ENCODE measurements at regions not wholly inside any gene's neighbourhood (a gene's known extent, or its start where the extent isn't known, plus 50 kb on each side); places are given as distances from the start of the nearest gene placed in this dataset.

DNA sequence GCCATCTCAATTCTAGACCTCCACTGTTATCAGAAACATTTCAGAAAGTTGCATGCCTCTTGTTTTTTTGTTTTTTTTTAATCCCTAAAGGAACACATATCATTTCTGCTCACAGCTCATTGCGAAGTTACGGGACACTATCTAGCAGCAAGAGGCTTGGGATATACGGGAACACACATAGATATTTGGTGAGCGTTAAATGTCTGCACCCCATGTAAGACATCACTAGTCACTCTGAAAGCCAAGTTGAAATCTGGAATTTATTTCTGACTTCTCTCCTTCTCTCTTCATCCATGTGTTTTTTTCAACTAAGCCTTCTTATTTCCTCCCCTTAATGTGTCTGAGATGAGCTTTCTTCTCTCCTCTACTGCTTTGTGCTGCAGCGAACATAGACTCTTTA, 683.7 kb downstream of the PDHA2 start:
- Histone ChIP-seq H3K4me3 (ENCODE audit: low read length) (no peak overlapping the region), H3K27ac (ENCODE audit: low read length) (no peak overlapping the region), H3K36me3 (ENCODE audit: insufficient read depth, low read depth, low read length) (no peaks in the 10 kb centered on the region), H3K4me1 (ENCODE audit: insufficient read depth, low read length) (no peaks in the 10 kb centered on the region), H3K9ac (ENCODE audit: low read depth, low read length) (no peak overlapping the region), H3K9me3 (ENCODE audit: insufficient read depth, low read depth, low read length) (no peaks in the 10 kb centered on the region), H3K27me3 (ENCODE audit: insufficient read depth, low read length) (no peaks in the 10 kb centered on the region)

DNA sequence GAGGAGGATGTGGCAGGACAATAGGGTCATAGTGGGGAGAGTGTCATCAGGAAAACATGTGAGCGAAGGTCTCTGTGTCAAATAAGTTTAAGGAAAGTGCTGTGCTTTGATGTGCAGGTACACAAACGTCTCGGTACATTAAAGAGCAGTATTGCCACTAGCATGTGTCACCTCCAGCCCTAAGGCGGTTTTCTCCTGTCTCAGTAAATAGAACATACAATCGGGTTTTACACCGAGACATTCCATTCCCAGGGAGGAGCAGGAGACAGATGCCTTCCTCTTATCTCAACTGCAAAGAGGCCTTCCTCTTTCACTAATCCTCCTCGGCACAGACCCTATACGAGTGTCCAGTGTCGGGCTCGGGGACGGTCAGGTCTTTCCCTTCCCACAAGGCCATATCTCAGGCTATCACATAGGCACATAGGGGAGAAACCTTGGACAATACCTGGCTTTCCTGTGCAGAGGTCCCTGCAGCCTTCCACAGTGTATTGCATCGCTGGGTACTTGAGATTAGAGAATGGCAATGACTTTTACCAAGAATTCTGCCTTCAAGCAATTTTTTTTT, 684.5 kb downstream of the PDHA2 start:
- Histone ChIP-seq H3K9me3 (ENCODE audit: insufficient read depth, low read depth, low read length) (no peaks in the 10 kb centered on the region), H3K36me3 (ENCODE audit: insufficient read depth, low read depth, low read length) (no peaks in the 10 kb centered on the region), H3K4me1 (ENCODE audit: insufficient read depth, low read length) (no peaks in the 10 kb centered on the region), H3K4me3 (ENCODE audit: low read length) (no peak overlapping the region), H3K27ac (ENCODE audit: low read length) (no peak overlapping the region), H3K27me3 (ENCODE audit: insufficient read depth, low read length) (no peaks in the 10 kb centered on the region), H3K9ac (ENCODE audit: low read depth, low read length) (no peak overlapping the region)

DNA sequence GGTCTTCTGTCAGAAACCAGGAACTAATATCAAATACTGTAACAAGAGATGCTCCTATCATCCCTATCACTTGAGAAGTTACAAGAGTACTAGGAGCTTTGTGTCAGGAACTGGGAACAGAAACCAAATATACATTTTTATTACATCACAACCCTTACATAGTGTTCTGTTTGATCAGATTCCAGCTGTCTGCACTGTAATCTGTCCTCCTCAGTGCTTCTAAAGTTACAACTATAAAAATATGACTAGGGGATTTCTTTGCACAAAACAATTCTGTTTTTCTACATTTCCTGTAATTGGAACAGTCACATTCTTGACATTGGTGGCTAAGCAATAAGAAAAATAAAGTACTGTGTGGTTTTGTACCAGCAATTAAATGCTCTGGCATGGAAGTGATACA, 686.0 kb downstream of the PDHA2 start:
- no peak overlapping the region for H3K27ac ChIP-seq (ENCODE audit: low read length)
- H3K9me3 ChIP-seq (ENCODE audit: insufficient read depth, low read depth, low read length): no peaks in the 10 kb centered on the region
- no peaks in the 10 kb centered on the region for H3K36me3 ChIP-seq (ENCODE audit: insufficient read depth, low read depth, low read length)
- no peaks in the 10 kb centered on the region for H3K4me1 ChIP-seq (ENCODE audit: insufficient read depth, low read length)
- no peaks in the 10 kb centered on the region for H3K27me3 ChIP-seq (ENCODE audit: insufficient read depth, low read length)
- H3K9ac ChIP-seq (ENCODE audit: low read depth, low read length): no peak overlapping the region
- no peak overlapping the region for H3K4me3 ChIP-seq (ENCODE audit: low read length)

DNA sequence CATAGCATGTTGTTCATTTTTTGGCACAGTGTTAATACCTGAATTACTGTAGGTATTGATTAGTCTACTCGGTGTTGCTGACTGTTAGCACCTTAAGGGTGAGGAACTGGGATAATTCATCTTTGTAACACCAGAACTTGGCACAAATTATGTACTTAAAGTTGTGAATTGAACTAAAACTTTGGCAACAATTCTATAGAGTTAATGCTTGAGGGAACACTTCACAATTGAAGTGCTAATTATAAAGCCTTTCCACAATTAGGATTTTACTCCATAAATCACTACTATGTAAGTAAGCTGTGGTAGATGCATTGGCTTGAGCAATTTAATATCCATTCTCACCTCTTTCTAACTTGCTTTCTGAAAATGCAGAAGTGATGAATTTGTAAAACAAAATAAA, 686.7 kb downstream of the PDHA2 start:
- no peaks in the 10 kb centered on the region for H3K9me3 ChIP-seq (ENCODE audit: insufficient read depth, low read depth, low read length)
- no peak overlapping the region for H3K4me3 ChIP-seq (ENCODE audit: low read length)
- no peak overlapping the region for H3K9ac ChIP-seq (ENCODE audit: low read depth, low read length)
- no peaks in the 10 kb centered on the region for H3K36me3 ChIP-seq (ENCODE audit: insufficient read depth, low read depth, low read length)
- no peaks in the 10 kb centered on the region for H3K4me1 ChIP-seq (ENCODE audit: insufficient read depth, low read length)
- H3K27ac ChIP-seq (ENCODE audit: low read length): no peak overlapping the region
- H3K27me3 ChIP-seq (ENCODE audit: insufficient read depth, low read length): no peaks in the 10 kb centered on the region

DNA sequence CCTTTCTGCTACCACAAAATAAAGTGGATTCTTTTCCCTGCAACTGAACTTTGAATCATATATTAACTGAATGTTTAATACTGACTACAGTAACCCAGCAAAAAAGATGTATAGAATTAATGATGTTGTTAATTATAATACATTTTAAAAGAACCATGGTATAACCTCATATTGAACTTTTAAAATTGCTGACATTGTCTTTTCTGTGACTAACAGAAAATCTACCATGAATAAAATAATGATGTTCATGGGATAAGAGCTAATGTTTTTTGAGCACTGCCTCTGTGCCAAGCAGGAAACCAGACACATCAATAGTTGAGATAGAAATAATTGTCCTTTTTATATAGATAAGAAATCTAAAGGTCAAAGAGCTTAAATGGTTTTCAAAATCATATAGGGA, 691.9 kb downstream of the PDHA2 start:
- H3K27me3 ChIP-seq (ENCODE audit: insufficient read depth, low read length): no peaks in the 10 kb centered on the region
- no peaks in the 10 kb centered on the region for H3K9me3 ChIP-seq (ENCODE audit: insufficient read depth, low read depth, low read length)
- H3K4me3 ChIP-seq (ENCODE audit: low read length): no peak overlapping the region
- H3K9ac ChIP-seq (ENCODE audit: low read depth, low read length): no peak overlapping the region
- no peaks in the 10 kb centered on the region for H3K4me1 ChIP-seq (ENCODE audit: insufficient read depth, low read length)
- no peak overlapping the region for H3K27ac ChIP-seq (ENCODE audit: low read length)
- no peaks in the 10 kb centered on the region for H3K36me3 ChIP-seq (ENCODE audit: insufficient read depth, low read depth, low read length)

DNA sequence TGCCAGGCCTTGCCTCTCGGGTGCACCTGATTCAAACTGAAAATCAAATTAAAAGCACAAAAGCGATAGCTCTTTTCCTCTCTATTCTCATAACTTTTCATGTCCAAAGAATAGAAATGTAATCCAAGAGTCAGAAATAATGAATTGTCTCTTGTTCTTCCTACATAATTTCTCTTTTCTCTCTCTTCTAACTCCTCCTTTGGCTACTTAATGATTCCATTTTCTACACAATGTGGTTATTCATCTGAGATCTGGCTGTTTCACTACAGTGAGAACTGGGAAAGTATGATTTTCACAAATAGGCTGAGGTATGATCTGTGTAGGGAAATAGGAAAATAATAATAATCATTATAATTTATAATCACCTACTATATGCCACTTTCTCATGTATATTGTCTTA, 703.5 kb downstream of the PDHA2 start:
- Histone ChIP-seq H3K4me3 (ENCODE audit: low read length) (no peak overlapping the region), H3K9me3 (ENCODE audit: insufficient read depth, low read depth, low read length) (no peaks in the 10 kb centered on the region), H3K27ac (ENCODE audit: low read length) (no peak overlapping the region), H3K36me3 (ENCODE audit: insufficient read depth, low read depth, low read length) (no peaks in the 10 kb centered on the region), H3K9ac (ENCODE audit: low read depth, low read length) (no peak overlapping the region), H3K27me3 (ENCODE audit: insufficient read depth, low read length) (no peaks in the 10 kb centered on the region), H3K4me1 (ENCODE audit: insufficient read depth, low read length) (no peaks in the 10 kb centered on the region)

DNA sequence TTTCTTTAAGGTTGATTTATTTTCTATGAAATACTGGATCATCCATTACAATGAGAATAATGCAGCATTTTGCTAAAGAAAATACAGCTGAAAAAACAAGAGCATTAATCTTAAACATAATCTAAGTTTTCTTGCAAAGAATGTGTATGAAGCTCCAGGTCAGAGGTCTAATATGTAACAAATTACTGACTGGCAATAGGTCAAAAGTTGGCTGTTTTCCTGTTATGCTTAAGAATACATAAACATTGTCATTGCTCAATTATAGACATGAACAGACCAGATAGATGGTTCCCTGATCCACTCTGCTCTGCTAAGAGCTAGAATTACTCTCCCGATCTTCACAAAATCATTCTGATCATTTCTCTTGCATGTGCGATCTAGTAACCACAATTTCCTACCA, 718.6 kb downstream of the PDHA2 start:
- Histone ChIP-seq H3K4me3 (ENCODE audit: low read length) (no peak overlapping the region), H3K36me3 (ENCODE audit: insufficient read depth, low read depth, low read length) (no peaks in the 10 kb centered on the region), H3K9ac (ENCODE audit: low read depth, low read length) (no peak overlapping the region), H3K4me1 (ENCODE audit: insufficient read depth, low read length) (no peaks in the 10 kb centered on the region), H3K27me3 (ENCODE audit: insufficient read depth, low read length) (no peaks in the 10 kb centered on the region), H3K9me3 (ENCODE audit: insufficient read depth, low read depth, low read length) (no peaks in the 10 kb centered on the region), H3K27ac (ENCODE audit: low read length) (no peak overlapping the region)

DNA sequence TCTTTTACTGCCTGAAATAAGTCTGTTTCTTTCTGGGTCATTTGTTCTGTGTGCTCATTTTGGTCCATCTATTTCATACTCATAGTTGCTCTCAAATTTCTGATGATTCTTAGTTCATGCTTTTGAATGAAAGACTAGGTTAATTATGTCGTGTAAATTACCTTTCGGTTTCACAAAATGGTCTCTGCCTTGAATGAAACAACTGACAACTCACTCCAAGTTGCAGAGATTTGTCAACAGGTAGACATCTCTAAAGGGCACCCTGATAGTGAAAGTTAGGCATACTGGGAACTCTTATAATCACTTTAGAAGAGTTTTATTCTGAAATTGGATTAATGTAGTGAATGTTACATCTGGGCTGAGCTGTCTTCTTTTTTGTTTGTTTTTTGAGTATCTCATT, 726.9 kb downstream of the PDHA2 start:
- Histone ChIP-seq H3K27ac (ENCODE audit: low read length) (no peak overlapping the region), H3K9ac (ENCODE audit: low read depth, low read length) (no peak overlapping the region), H3K9me3 (ENCODE audit: insufficient read depth, low read depth, low read length) (no peaks in the 10 kb centered on the region), H3K36me3 (ENCODE audit: insufficient read depth, low read depth, low read length) (no peaks in the 10 kb centered on the region), H3K27me3 (ENCODE audit: insufficient read depth, low read length) (no peaks in the 10 kb centered on the region), H3K4me3 (ENCODE audit: low read length) (no peak overlapping the region), H3K4me1 (ENCODE audit: insufficient read depth, low read length) (no peaks in the 10 kb centered on the region)

DNA sequence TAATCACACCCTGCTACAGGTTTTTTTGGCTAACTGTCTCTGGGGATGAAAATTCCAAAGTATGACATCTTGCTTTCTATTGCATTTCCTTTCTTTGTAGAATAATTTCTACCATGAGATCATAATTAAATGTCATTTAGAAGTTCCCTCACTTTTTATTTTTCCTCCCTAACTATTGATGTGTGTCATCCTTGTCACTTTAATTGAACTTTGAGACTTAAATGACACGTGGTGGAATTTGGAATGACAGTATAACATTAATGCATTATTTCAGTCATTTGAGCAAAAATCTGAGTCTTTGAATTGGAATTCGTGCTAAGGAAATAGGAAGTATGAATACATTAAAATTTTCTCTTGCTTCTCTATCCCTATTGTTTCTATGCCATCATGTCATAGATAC, 745.4 kb downstream of the PDHA2 start:
- H3K9ac ChIP-seq (ENCODE audit: low read depth, low read length): no peak overlapping the region
- no peaks in the 10 kb centered on the region for H3K36me3 ChIP-seq (ENCODE audit: insufficient read depth, low read depth, low read length)
- H3K4me1 ChIP-seq (ENCODE audit: insufficient read depth, low read length): no peaks in the 10 kb centered on the region
- no peak overlapping the region for H3K4me3 ChIP-seq (ENCODE audit: low read length)
- no peaks in the 10 kb centered on the region for H3K27me3 ChIP-seq (ENCODE audit: insufficient read depth, low read length)
- H3K27ac ChIP-seq (ENCODE audit: low read length): no peak overlapping the region
- no peaks in the 10 kb centered on the region for H3K9me3 ChIP-seq (ENCODE audit: insufficient read depth, low read depth, low read length)

DNA sequence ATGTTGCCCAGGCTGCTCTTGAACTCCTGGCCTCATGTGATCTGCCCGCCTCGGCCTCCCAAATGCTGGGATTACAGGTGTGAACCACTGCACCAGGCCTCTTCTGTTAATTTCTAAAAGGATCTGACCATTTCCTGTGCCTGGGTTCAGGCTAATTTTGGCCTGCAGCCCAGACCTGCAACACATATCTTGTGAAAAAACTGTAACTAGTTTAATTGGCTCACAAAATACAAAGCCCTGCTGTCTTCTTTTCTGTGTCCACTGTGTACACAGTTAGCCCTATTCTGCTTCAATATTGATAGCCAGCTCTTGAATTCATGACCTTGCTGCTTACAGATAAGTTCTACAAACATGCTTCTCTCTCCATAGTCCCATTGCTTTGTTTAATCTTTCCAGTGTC, 753.5 kb downstream of the PDHA2 start:
- Histone ChIP-seq H3K9ac (ENCODE audit: low read depth, low read length) (no peak overlapping the region), H3K4me1 (ENCODE audit: insufficient read depth, low read length) (peaks cover under 1% of the 10 kb centered on the region; the same call in 1 of the 2 replicates), H3K36me3 (ENCODE audit: insufficient read depth, low read depth, low read length) (no peaks in the 10 kb centered on the region), H3K9me3 (ENCODE audit: insufficient read depth, low read depth, low read length) (no peaks in the 10 kb centered on the region), H3K27ac (ENCODE audit: low read length) (no peak overlapping the region), H3K27me3 (ENCODE audit: insufficient read depth, low read length) (no peaks in the 10 kb centered on the region), H3K4me3 (ENCODE audit: low read length) (no peak overlapping the region)

DNA sequence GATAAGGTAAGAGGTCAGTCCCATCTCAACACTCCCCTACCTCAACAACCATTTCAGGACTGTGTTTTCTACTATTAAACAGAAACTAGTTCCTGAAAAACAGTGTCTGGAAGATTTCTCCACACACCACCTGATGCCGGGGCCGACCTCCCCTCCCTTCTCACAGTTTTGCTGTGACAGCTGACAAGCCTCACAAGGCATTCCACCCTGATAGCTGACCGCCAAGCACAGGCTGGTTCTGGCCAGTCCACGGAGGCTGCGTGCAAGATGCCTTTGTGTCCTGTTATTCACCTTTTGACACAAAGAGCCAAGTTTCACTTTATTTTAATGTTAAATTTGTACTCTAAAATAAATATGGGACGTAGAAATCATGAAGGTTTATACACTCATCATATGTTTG, 758.6 kb downstream of the PDHA2 start:
- Histone ChIP-seq H3K4me1 (ENCODE audit: insufficient read depth, low read length) (peaks cover 15% of the 10 kb centered on the region; the same call in 1 of the 2 replicates), H3K9me3 (ENCODE audit: insufficient read depth, low read depth, low read length) (no peaks in the 10 kb centered on the region), H3K27me3 (ENCODE audit: insufficient read depth, low read length) (no peaks in the 10 kb centered on the region), H3K36me3 (ENCODE audit: insufficient read depth, low read depth, low read length) (no peaks in the 10 kb centered on the region), H3K9ac (ENCODE audit: low read depth, low read length) (no peak overlapping the region), H3K4me3 (ENCODE audit: low read length) (no peak overlapping the region), H3K27ac (ENCODE audit: low read length) (no peak overlapping the region)

DNA sequence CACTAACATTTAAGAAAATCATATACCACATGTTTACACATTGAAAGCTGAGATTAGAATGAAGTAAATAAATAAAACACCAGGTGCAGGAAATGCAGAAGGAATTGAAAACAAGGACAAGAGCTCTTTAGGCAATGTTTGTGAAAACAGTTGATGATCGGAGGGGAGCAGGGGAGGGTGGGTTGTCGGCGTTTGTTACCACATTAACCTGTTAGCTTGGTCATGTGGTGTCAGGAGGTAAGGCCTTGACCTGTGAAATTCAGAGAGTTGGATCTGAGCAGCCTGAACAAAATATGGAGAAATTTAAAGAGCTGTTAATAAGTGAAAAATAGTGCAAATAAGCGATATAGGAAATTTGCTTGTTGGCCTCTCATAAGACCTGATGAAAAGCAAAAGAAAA, 759.9 kb downstream of the PDHA2 start:
- Histone ChIP-seq H3K9me3 (ENCODE audit: insufficient read depth, low read depth, low read length) (no peaks in the 10 kb centered on the region), H3K4me1 (ENCODE audit: insufficient read depth, low read length) (peaks cover 15% of the 10 kb centered on the region; the same call in 1 of the 2 replicates), H3K9ac (ENCODE audit: low read depth, low read length) (no peak overlapping the region), H3K27ac (ENCODE audit: low read length) (no peak overlapping the region), H3K27me3 (ENCODE audit: insufficient read depth, low read length) (no peaks in the 10 kb centered on the region), H3K36me3 (ENCODE audit: insufficient read depth, low read depth, low read length) (no peaks in the 10 kb centered on the region), H3K4me3 (ENCODE audit: low read length) (no peak overlapping the region)

DNA sequence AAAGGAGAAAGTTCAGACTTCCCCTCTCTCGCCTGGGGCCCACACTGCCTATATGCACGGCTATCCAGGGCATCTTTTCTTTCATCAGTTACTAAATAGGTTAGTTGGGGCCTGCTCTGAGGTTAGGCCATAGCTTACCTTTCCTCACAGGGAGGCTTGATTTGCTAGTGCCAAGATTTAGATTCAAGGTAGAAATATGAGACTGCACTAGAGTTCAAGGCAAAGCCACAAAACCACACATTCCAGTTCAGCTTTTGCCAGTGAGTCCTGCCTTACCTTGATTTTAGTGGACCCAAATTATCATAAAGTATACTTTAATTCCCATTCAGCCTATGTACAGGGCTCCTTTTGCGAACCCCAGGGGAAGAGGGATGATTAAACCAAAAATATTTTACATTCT, 762.8 kb downstream of the PDHA2 start:
- no peak overlapping the region for H3K9ac ChIP-seq (ENCODE audit: low read depth, low read length)
- no peak overlapping the region for H3K4me3 ChIP-seq (ENCODE audit: low read length)
- H3K27me3 ChIP-seq (ENCODE audit: insufficient read depth, low read length): no peaks in the 10 kb centered on the region
- H3K9me3 ChIP-seq (ENCODE audit: insufficient read depth, low read depth, low read length): no peaks in the 10 kb centered on the region
- H3K27ac ChIP-seq (ENCODE audit: low read length): no peak overlapping the region
- H3K36me3 ChIP-seq (ENCODE audit: insufficient read depth, low read depth, low read length): no peaks in the 10 kb centered on the region
- peaks cover 15% of the 10 kb centered on the region; the same call in 1 of the 2 replicates for H3K4me1 ChIP-seq (ENCODE audit: insufficient read depth, low read length)
